Islet of Langerhans (tissue), 1 donor: ENCODE measurements at regions not wholly inside any gene's neighbourhood (a gene's known extent, or its start where the extent isn't known, plus 50 kb on each side); places are given as distances from the start of the nearest gene placed in this dataset.

Source experiments
- FAIRE-seq: peaks from one replicate; lab custom pipeline; 2011; peaks lifted over from hg19 to GRCh38; lab: Jason Lieb, UNC

DNA sequence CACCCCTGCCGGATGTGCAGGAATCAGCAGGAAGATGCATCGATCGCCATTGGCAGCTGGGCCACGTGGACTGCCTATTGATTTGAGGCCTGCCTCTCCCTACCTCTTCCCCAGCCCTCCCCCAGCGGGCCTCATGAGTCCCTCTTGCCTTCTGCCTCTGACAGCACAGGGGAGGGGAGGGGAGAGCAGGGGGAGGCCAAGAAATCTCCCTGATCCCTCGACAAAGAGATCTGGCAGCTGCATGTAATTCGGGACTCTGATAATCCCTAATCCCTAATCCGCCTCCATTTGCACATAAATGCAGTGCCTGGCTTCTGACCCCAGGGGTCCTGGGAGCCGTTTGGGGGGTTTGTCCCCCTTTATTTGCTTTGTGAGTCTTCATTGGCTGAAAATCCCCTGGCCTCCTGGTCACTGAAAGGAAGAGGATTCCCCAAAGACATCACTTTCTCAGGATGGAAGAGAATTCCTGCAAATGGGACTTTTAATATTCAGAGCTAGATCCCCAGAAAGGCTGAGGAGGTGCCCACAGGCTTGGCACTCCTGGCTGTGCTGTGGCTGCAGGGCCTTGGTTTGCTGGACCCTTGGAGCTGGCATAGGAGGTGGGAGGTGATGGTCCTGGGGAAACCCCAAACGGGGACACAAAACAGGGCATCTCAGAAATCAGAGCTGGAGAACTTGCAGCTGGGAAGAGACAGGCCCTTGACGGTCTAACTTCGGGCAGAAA is 239.4 kb upstream of the POU3F1 start:
- FAIRE-seq: no peak

DNA sequence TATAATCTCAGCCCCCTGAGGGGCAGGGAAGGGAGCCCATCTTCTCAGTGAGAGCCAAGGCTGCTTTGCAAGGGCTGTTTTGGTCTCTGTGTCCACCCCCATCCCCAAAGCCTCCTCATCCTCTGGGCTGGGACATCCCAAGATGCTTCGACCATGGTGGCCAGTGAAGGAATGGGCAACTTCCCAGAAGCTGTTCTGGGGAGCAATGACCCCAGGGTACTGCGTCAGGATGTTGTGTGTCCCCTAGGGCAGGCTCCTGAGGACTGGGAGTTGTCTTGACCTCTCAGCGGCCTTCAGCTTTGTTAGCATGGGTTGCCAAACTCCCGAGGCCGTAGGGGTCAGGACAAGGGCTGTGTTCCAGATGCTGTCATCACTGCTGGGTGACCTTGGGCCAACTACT is 238.4 kb upstream of the POU3F1 start:
- no peak for FAIRE-seq

DNA sequence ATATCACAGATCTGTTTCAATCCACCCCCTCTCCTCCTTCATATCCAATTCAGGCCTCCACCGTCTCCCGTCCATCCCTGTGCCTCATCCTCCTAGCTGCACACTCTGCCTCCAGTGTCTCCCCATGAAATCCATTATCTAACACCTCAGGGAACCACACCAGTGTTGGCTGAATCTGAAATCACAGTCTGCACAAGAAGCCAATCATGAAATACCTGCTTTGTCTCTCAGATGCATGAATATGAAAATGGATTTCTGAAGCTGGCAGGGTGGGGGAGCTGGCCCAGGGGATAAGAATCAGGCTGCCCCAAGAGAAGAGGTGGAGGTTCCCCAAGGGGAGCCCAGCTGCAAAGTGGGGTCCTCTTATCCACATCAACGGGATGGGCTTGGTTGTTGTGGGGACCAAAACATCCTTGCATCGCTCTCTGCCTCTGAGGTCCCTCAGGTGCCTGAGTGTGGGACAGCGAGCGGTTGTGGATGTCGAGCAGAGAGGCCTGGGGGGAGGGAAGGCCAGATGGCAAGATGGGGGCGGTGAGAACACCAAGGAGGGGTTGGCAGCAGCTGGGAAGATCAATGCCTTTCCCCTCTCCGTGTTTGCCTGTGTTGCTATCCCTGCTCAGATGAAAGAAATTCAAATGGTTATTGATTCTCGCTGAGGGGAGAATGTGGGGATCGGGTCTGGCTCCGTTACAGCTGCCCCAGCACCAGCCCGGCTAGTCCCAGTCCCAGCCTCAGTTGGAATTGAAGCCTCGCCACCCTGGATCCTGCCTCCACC is 237.3 kb upstream of the POU3F1 start:
- FAIRE-seq: no peak

DNA sequence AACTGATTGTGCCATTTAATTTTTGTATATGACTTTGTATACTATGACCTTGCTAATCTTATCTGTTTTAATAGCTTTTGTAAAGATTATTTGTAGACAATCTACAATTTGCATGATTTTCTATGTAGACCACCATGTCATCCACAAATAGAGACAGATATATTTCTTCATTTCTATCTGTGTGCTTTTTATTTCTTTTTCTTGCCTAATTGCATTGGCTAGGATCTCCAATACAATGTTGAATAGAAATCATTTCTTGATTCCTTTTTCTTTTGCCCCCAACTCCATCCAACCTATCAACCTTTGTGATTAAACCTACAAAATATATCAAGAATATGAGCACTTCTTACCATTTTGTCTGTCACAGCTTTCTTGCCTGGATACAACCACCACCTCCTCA is 232.6 kb upstream of the POU3F1 start:
- FAIRE-seq: no peak

DNA sequence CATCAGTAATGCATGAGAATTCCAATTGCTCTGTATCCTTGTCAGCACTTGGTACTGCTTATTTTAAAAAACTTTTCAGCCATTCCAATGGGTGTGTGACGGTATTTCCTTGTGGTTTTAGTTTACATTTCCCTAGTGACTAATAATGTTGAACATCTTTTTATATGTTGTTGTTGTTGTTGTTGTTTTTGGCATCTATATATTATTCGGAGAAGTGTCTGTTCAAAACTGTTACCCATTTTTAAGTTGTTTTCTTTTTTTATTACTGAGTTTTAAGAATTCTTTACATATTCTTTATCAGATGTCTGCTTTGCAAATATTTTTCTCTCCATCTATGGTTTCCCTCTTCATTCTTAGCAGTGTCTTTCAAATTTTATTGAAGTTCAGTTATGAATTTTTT is 231.1 kb upstream of the POU3F1 start:
- FAIRE-seq: no peak

DNA sequence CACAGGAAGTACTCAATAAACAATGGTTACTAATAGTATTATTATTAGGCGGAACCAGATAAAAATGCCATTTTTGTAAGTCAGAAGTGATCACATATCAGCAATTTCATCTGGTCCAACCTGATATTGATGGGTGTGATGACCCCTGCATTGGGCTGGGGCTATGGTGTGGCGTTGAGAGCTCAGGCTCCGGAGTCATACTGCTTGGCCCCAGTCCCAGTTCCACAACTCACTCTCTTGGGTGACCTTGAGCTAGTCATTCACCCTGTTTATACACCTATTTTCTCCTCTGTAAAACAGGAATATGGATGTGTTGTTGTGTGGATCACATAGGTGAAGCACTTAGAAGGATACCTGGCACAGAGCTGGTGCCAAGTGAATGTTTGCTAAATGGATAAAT is 229.4 kb upstream of the POU3F1 start:
- no peak for FAIRE-seq

DNA sequence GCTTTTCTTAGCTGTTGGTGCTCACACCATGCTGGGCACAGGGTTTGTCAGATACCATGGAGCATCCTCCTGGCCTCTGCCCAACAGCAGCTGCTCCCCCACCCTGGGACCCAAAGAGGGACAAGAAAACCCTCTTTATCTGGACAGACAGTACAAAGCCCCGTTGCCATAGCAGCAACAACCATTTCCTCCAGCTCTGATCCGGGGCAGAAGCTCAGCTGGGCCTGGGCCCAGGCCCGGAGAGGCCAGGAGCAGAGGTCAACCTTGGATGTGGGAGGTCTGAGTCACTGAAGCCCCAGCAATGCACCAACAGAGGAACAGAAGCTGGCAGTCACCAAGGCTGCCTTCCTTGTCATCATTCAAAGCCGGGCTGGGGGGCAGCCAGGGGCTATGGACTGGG is 228.4 kb upstream of the POU3F1 start:
- no peak for FAIRE-seq

DNA sequence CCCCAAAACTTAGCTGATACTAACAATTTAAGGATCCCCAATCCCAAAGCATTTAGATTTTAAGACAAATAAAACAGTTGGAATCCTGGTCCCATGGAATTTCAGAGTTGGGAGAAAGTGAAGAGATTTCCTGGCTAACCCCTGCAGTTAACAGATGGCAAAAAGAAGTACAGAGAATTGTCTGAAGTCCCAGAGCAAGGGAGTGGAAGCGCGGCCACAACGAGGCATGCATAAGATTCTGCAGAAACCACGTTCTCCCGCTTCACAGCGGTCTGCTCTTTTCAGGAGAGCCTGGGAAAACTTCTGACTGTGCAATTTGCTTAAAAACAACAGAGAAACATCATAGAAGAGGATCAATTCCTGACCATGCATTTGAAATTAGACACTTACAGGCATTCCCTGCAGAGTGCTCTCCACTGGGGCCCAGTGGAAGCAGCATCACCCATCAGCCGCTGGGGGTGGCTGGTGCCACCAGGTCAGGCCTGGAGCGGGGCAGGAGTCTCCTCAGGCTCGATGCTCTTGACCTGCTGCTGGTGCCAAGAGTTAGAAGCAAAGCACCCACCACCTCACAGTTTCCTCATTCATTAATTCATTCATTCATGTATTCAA is 226.7 kb upstream of the POU3F1 start:
- no peak for FAIRE-seq

DNA sequence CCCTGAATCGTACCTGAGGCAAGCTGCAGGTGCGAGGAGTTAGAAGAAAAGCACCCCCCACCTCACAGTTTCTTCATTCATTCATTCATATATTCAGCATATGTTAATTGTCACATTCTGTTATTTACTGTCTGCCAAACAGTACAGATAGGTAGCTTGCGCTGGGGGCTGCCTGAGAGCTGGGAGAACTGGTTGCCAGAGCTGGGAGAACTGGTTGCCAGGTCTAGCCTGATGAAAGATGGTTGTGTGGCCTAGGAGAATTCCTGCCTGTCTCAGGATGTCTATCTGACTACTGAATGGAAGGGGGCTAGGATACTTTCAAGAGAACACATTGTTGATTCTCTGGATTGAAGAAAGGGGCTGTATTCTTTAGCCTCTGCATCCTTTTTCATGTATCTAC is 225.9 kb upstream of the POU3F1 start:
- FAIRE-seq: no peak

DNA sequence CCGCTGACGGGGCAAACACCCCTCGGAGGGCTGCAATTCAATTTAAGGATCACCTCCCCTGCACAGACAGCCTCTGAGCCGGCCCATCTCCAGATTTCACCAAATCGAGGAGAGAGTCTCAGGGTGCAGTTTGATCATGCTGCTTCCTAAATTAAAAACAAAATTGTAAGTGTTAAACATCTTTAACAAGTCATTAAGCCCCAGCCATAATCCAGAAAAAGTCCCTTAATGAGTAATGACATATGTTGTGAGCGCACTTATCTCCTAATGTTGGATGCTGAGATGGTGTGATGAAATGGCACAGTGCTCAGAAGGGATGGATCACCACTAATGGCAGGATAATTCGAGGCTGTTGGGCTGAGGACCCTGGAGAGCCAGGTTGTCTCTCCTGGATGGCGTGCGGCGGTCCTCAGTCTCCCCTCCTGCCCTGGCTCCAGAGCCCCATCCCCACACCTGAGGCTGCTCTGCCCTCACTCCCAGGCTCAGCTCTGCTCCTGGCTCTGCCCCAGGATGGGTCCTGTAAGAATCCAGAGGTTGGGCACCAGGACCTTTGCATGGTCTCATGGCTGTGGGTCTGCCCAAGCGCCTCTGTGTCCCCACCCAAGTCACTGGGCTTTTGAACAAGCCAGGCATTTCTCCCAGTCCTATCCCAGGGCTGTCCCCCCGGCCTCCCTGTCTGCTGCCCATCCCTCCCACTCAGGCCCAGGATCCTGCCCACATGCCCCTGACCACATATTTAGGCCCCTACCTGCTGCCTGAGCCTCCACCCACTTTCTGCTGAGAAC is 224.4 kb upstream of the POU3F1 start:
- no peak for FAIRE-seq

DNA sequence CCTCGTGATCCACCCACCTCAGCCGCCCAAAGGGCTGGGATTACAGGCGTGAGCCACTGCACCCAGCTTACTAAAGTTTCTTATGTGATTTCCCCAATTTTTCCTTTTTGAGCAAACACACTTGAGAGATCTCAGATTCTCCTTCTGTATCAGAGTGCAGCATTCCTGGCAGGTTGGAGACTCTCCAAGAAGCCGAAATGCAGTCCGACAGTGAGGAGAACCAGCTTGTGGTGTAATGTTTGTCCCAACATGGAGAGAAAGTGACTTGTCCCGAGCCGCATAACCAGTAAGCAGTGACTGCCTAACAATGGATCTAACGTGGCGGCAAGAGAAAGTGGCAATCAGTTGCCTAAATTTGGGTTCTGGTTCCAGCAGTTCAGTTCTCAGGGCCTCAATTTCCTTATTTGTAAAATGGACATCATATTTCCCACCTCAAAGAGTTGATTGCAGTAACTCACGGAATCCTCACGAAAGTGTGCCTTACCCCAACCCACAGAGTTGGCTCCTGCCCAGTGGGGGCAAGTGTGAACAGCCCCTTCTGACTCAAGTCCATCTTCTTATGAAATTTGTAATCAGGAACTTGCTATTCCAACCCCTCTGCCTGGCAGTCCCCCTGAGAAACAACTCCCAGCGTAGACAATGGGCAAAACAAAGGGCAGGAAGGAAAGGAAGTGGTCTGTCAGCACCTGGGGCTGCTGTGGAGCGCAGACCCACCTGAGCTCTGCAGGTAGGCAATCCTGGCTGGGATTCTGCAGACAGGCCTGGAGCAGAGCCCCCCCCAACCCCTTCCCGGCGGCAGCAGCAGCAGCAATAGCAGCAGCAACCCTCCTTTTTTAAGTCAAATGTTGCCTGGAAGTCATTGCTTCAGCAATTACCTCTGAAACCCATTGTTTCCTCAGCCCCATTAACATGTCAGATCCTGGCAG is 223.6 kb upstream of the POU3F1 start:
- FAIRE-seq: no peak

DNA sequence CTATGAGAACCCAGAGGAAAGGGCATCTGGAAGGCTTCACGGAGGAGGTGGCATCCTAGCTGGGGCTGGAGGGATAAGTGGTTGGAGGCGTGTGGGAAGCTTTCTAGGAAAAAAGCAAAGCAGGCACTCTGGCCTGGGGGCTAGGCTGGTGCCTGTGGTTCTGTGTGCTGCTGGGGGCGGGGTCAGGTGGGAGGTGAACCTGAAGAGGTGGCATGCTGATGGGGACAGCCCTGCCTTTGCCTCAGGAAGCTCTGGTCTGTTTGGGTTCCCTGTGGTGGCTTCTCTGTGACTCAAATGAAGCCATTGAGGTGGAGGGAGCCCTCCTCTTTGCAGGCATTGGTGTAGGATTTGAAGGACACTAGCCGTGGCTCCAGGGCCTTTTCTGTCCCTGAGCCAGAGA is 221.6 kb upstream of the POU3F1 start:
- FAIRE-seq: no peak

DNA sequence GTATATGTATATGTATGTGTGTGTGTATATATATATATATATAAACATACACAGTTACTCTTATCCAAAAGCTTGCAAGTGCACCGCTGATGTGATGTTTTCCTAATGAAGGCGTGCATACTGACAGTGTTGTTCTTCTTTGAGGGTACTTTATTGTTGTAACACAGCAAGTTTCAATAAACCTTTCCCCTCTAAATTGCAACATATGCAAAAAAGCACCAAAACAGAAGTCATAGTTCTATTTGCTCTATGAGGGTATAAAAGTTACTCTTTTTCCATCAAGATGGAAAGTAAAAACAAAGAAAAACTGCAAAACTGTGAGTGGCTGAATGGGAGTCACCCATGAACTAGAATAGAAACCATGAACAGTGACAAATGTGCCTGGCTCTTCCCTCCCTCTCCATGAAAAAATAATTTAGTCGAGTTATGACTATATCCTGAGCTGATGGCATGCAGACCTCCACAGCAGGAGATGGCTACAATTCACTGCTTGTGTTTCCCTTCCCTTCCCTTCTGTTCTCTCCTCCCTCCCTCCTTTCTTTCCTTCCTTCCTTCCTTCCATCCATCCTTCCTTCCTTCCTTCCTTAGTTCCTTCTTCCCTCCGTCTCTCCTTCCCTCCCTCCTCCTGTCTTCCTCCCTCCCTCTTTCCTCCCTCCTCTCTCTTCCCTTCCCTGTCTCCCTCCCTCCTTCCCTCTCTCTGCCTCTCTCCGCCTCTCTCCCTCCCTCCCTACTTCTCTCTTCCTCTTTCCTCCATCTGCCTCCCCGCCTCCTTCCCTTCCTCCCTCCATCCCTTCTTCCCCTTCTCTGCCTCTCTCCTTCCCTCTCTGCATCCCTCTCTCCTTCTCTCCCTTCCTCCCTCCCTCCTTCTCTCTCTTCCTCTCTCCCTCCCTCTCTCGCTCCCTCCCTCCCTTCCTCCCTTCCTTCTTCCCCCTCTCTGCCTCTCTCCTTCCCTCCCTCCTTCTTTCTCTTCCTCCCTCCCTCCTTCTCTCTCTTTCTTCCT is 220.7 kb upstream of the POU3F1 start:
- no peak for FAIRE-seq

DNA sequence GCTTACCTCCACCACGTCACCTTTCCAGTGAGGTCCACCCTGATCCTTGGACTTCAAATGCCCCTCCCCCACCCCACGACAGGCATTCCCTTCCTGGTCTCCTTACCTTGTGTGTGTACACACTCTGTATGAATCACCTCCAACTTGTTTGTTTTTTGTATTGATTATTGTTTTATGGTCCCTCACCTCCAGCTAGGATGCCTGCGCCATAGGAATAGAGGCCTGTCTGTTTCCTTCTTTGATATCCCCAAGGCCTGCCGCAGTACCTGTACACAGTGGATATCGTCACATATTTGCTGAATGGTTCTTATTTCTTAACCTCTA is 219.6 kb upstream of the POU3F1 start:
- FAIRE-seq: no peak

DNA sequence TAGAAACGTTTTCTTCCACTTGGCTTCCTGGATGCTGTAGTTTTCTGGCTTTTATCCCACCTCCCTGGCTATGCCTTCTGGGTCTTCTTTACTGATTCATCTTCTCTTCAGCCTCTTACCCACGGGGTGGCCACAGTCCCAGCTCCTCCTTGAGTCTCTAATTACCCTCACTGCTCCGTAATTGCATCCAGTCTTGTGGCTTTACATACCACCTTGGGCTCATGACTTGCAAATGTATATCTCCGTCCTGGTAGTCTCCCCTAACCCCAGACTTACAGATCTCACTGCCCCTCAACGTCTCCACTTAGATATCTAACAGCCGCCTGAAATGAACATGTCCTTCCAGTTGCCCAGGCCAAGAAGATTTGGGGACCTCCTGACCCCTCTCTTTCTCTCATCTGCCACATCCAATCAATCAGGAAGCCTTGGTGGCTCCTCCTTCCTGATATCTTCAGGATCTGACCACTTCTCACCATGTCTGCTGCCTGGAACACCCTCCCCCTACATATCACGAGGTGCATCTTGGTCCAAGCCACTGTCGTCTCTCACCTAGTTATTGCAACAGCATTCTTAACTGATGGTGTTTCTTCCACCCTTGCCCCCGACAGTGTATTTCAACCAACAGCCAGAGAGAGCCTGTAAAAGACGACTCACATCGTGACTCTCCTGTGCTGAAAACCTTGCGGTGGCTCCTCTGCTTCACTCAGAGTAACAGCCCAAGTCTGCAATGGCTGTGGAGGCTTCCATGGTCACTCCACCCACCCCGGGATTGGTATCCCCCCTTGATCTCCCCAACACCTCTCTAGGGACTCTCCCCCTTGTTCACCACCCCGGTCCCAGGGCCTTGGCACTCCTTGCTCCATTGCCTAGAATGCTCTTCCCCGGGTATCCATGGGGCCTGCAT is 219.0 kb upstream of the POU3F1 start:
- FAIRE-seq: no peak

DNA sequence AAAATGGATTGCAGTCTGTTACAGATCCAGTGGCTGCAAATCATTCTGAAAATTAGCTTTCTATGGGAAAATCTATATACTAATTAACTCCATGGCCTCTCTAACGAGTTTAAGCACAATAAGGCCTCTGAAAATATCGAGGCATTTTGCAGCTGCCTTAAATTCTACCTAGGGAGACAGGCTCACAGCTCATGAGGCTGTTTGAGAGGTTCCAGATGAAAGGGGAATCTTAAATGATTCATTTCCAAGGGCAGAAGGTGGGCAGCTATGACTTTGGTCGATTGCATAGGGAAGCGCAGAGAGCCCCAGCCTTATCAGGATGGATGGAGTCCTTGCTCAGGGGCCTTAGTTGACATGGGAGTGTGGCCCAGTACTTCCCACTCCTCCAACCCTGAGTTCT is 216.8 kb upstream of the POU3F1 start:
- no peak for FAIRE-seq

DNA sequence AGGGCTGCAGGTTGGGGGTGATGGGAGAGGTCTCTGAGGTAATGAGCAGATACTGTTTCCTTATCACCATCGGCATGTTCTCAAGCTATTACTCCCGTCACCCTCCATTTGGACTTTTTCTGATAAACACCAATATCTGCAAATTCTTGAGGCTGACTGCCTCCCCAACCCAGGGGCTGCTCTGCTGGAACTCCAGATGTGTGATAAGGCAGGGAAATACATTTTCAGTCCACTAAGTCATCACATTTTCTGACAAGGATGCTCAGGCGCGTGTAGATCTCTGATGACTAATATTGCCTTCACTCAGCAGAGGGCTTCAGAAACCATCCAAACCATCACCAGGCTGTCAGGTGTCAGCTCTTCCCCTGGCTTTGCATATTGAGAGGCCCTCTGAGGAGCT is 215.0 kb upstream of the POU3F1 start:
- FAIRE-seq: no peak

DNA sequence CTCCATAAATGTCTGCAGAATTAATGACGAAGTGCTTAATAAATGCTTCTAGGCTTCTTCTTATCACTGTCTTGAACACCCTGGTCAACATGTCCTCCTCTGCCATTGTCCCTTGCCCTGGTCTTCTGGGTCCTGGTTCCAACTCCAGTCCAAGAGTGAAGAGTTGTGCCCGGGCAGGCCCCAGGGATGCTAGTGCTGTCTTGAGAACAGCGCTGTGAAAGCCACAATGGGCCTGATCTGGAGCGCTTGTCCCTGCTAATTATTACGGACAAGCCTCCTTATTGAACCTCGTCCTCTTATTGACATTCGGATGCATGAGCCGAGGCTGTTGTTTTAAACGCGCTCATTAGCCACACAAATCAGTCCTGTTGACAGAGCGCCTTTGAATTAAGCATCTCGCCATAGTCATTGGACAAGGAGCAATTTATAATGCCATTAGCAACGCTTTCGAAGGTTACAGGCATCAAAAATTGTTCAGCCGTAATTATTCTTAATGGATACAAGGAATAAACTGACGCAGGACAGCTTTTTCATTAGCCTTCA is 211.6 kb upstream of the POU3F1 start:
- FAIRE-seq: no peak

DNA sequence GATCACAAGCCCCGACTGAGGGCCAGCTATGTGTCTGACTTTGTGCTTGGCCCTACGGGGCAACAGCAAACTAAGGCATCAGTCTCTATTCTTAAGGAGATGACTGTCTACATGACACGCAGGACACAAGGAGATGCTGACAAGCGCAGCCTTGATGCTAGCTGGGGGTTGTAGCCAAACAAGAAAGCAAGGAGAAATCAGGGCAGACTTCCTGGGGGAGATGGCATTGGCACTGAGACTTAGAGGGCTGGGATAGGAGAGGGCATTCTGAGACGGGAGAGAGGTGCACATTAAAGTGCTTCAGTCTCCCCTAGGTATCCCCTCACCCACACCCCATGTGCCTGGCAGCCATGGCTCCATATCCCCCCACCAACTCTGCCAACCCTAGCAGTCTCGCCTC is 210.8 kb upstream of the POU3F1 start:
- FAIRE-seq: no peak
